Osteoblast (primary cell): ENCODE measurements at regions not wholly inside any gene's neighbourhood (a gene's known extent, or its start where the extent isn't known, plus 50 kb on each side); places are given as distances from the start of the nearest gene placed in this dataset.

Experiments used
- DNase-seq: peaks from one replicate; pipeline ENCODE4 v3.0.0; 2011; ENCODE audit warnings: low spot score, mixed read lengths; ENCODE audit not compliant: insufficient read length; ENCODE audit errors: missing footprints
- H2AFZ ChIP-seq: 2 replicates; pipeline ENCODE4 v1.6.0; 2011; ENCODE audit warnings: mild to moderate bottlenecking, low read length
- H3K27ac ChIP-seq: 2 replicates; pipeline ENCODE4 v1.5.1; 2011; ENCODE audit warnings: mild to moderate bottlenecking, low read depth, low read length, moderate library complexity
- H3K27me3 ChIP-seq: 2 replicates; pipeline ENCODE4 v1.6.0; 2012; ENCODE audit warnings: mild to moderate bottlenecking, control low read depth, inconsistent platforms, low read length, moderate library complexity; ENCODE audit not compliant: insufficient read depth
- H3K36me3 ChIP-seq: 2 replicates; pipeline ENCODE4 v1.5.1; 2011; ENCODE audit warnings: mild to moderate bottlenecking, low read length, control low read depth, moderate library complexity; ENCODE audit not compliant: insufficient read depth
- H3K4me1 ChIP-seq: 2 replicates; pipeline ENCODE4 v1.5.1; 2011; ENCODE audit warnings: mild to moderate bottlenecking, low read length, control low read depth, moderate library complexity; ENCODE audit not compliant: insufficient read depth
- H3K4me2 ChIP-seq: 2 replicates; pipeline ENCODE4 v1.6.0; 2011; ENCODE audit warnings: mild to moderate bottlenecking, low read length; ENCODE audit not compliant: insufficient read depth
- H3K4me3 ChIP-seq: fragments of 200-600 bp; sonication (generic); 3 replicates; pipeline ENCODE4 v1.5.1; 2012; ENCODE audit warnings: mild to moderate bottlenecking, low read length, inconsistent platforms; ENCODE audit not compliant: insufficient read depth
- H3K79me2 ChIP-seq: 2 replicates; pipeline ENCODE4 v1.6.0; 2012; ENCODE audit warnings: mild to moderate bottlenecking, low read length, control low read depth, inconsistent platforms; ENCODE audit not compliant: insufficient read depth
- H3K9me3 ChIP-seq: 2 replicates; pipeline ENCODE4 v1.5.1; 2011; ENCODE audit warnings: low read depth, low read length, control low read depth
- H4K20me1 ChIP-seq: 2 replicates; pipeline ENCODE4 v1.6.0; 2012; ENCODE audit warnings: mild to moderate bottlenecking, low read length, control low read depth; ENCODE audit not compliant: insufficient read depth
- TF ChIP-seq, protein P1 (sequence below): IDR thresholded peaks from 2 replicates; pipeline ENCODE4 v1.5.1; 2011; ENCODE audit warnings: mild to moderate bottlenecking, low read depth, low read length, moderate library complexity; ENCODE audit errors: extremely low read depth

DNA sequence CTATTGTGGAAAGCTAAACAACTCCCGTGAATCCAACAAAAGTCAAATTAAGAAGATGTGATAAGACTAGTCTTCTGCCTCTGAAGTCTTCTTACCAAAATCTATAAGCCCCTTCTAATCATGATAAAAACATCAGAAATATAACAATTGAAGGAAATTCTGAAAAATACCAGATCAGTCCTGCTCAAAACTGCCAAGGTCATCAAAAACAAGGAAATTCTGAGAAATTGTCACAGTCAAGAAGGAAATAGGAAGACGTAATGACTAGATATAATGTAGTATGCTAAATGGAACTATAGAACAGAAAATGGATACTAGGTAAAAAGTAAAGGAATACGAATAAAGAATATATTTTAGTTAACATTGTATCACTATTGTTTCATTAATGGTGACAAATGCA lies 314.0 kb downstream of the TMX3 start:
- H3K27ac ChIP-seq = no peak overlapping the region
- no peak for DNase-seq
- TF ChIP-seq, protein P1, sequence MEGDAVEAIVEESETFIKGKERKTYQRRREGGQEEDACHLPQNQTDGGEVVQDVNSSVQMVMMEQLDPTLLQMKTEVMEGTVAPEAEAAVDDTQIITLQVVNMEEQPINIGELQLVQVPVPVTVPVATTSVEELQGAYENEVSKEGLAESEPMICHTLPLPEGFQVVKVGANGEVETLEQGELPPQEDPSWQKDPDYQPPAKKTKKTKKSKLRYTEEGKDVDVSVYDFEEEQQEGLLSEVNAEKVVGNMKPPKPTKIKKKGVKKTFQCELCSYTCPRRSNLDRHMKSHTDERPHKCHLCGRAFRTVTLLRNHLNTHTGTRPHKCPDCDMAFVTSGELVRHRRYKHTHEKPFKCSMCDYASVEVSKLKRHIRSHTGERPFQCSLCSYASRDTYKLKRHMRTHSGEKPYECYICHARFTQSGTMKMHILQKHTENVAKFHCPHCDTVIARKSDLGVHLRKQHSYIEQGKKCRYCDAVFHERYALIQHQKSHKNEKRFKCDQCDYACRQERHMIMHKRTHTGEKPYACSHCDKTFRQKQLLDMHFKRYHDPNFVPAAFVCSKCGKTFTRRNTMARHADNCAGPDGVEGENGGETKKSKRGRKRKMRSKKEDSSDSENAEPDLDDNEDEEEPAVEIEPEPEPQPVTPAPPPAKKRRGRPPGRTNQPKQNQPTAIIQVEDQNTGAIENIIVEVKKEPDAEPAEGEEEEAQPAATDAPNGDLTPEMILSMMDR = no peak
- H4K20me1 ChIP-seq = no peaks in the 10 kb centered on the region
- no peaks in the 10 kb centered on the region for H3K9me3 ChIP-seq
- no peaks in the 10 kb centered on the region for H3K79me2 ChIP-seq
- H3K4me3 ChIP-seq = no peak overlapping the region
- no peak overlapping the region for H2AFZ ChIP-seq
- H3K36me3 ChIP-seq = no peaks in the 10 kb centered on the region
- no peaks in the 10 kb centered on the region for H3K27me3 ChIP-seq
- no peaks in the 10 kb centered on the region for H3K4me1 ChIP-seq
- H3K4me2 ChIP-seq = no peak overlapping the region

DNA sequence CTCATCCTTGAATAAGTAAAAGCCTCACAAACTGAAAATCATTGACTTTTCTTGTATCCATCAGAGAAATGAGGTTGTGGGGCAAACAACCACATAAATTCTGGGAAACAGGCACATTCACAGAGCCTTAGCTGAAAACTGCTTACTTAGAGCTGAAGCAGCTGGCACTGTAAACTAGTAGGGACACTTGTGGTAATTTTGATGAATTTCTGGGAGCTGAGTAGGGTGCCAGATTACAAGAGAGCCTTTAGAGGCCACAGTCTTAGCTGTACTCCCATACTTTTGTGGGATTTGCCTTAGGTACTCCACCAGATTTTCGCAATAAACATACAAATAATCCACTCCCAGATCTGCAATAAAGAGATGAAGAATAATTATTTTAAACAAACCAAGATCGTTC lies 315.2 kb downstream of the TMX3 start:
- no peak for DNase-seq
- H3K4me1 ChIP-seq = no peaks in the 10 kb centered on the region

DNA sequence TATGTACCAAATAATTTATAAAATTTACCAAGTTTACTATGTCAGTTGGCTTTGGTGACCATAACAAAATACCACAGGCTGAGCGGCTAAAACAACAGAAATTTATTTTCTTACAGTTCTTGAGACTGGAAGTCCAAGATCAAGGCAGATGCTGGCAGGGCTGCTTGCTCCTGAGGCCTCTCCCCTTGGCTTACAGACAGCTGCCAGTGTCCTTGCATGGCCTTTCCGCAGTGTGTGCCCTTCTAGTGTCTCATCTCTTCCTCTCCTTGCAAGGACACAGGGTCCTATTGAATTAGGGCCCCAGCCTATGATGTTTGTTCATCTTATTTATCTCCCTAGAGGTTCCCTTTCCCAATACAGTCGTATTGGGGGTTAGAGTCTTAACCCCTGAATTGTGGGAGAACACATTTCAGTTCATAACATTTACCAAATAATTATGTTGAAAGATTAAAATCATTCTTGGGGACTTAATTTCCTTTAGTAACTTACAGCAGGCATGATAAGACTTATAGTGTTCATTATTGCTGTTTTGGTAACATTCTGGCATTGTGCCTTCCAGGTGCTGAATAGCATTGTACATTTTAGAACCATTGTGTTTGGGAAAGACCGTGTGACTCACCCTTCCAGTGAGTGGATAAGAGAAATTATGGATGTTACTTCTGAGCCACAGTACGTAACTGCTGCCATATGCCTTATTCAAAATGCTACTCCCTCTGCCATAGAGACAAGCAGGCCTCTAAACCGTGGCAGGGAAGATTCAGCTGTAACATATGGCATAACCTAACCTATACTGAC lies 317.5 kb downstream of the TMX3 start:
- Histone ChIP-seq H3K27me3 (no peaks in the 10 kb centered on the region), H4K20me1 (no peaks in the 10 kb centered on the region), H3K9me3 (no peaks in the 10 kb centered on the region), H3K4me3 (no peak overlapping the region), H3K4me2 (no peak overlapping the region), H3K4me1 (no peaks in the 10 kb centered on the region), H3K79me2 (no peaks in the 10 kb centered on the region), H2AFZ (no peak overlapping the region), H3K36me3 (no peaks in the 10 kb centered on the region), H3K27ac (no peak overlapping the region)
- TF ChIP-seq, protein P1 = no peak
- peak; percentile 35 for DNase-seq

More for the DNA sequence above, 315.2 kb downstream of the TMX3 start:
- H3K36me3 ChIP-seq = no peaks in the 10 kb centered on the region
- TF ChIP-seq, protein P1 = no peak
- H3K79me2 ChIP-seq = no peaks in the 10 kb centered on the region
- H4K20me1 ChIP-seq = no peaks in the 10 kb centered on the region
- H3K27me3 ChIP-seq = no peaks in the 10 kb centered on the region
- H3K4me3 ChIP-seq = no peak overlapping the region
- no peak overlapping the region for H3K27ac ChIP-seq
- no peak overlapping the region for H3K4me2 ChIP-seq
- peak overlapping the region; percentile 11 for H2AFZ ChIP-seq
- H3K9me3 ChIP-seq = no peaks in the 10 kb centered on the region

DNA sequence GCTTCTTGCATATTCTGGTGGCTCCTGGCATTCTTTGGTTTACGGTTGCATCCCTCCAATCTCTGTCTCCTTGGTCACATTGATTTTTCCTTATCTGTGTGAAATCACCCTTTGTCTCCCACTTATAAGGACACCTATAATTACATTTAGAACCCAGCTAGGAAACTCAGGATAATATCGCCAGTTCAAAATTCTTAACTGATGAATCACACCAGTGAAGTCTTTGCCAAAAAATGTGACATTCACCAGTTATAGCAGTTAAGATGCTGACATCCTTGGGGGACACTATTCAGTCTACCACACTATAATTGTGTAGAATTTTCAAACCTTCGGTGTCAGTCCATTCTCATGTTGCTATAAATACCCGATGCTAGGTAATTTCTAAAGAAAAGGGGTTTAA lies 320.2 kb downstream of the TMX3 start:
- H3K36me3 ChIP-seq = no peaks in the 10 kb centered on the region
- H3K79me2 ChIP-seq = no peaks in the 10 kb centered on the region
- DNase-seq = peak; percentile 21

More for the DNA sequence above, 320.2 kb downstream of the TMX3 start:
- Histone ChIP-seq H4K20me1 (no peaks in the 10 kb centered on the region), H3K27me3 (no peaks in the 10 kb centered on the region), H3K4me1 (no peaks in the 10 kb centered on the region), H2AFZ (no peak overlapping the region), H3K4me3 (no peak overlapping the region), H3K27ac (no peak overlapping the region), H3K4me2 (no peak overlapping the region), H3K9me3 (no peaks in the 10 kb centered on the region)
- TF ChIP-seq, protein P1 = no peak
